ENCODE measurements at regions not wholly inside any gene's neighbourhood (a gene's known extent, or its start where the extent isn't known, plus 50 kb on each side); places are given as distances from the start of the nearest gene placed in this dataset.

DNA sequence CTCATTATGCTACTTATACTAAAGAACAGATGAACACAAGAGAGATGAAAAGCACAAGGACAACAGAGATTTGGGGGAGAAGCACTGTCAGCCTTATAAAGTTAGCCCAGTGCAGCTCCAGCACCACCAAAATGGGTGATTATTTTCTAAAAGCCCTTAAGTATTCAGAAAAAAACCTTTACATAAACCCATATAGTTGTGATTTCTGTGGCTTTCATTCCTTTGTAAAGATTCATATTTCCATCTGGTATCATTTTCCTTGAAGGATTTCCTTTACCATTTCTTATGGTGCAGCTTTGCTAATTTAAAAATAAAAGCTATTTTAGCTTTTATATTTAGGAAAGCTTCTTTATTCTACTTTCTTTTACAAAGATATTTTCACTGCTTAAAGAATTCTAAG is 311.0 kb downstream of the TMEM167A start:
- TF ChIP-seq POLR2AphosphoS5 (IDR thresholded peaks at IDR 0.05; ENCODE audit: low read depth, low read length) = no peak
- TF ChIP-seq, protein P1, sequence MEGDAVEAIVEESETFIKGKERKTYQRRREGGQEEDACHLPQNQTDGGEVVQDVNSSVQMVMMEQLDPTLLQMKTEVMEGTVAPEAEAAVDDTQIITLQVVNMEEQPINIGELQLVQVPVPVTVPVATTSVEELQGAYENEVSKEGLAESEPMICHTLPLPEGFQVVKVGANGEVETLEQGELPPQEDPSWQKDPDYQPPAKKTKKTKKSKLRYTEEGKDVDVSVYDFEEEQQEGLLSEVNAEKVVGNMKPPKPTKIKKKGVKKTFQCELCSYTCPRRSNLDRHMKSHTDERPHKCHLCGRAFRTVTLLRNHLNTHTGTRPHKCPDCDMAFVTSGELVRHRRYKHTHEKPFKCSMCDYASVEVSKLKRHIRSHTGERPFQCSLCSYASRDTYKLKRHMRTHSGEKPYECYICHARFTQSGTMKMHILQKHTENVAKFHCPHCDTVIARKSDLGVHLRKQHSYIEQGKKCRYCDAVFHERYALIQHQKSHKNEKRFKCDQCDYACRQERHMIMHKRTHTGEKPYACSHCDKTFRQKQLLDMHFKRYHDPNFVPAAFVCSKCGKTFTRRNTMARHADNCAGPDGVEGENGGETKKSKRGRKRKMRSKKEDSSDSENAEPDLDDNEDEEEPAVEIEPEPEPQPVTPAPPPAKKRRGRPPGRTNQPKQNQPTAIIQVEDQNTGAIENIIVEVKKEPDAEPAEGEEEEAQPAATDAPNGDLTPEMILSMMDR (IDR thresholded peaks at IDR 0.05) = no peak
- TF ChIP-seq TCF7L2 (IDR thresholded peaks at IDR 0.05; ENCODE audit: low read depth, low read length) = no peak
- TF ChIP-seq, protein P2, sequence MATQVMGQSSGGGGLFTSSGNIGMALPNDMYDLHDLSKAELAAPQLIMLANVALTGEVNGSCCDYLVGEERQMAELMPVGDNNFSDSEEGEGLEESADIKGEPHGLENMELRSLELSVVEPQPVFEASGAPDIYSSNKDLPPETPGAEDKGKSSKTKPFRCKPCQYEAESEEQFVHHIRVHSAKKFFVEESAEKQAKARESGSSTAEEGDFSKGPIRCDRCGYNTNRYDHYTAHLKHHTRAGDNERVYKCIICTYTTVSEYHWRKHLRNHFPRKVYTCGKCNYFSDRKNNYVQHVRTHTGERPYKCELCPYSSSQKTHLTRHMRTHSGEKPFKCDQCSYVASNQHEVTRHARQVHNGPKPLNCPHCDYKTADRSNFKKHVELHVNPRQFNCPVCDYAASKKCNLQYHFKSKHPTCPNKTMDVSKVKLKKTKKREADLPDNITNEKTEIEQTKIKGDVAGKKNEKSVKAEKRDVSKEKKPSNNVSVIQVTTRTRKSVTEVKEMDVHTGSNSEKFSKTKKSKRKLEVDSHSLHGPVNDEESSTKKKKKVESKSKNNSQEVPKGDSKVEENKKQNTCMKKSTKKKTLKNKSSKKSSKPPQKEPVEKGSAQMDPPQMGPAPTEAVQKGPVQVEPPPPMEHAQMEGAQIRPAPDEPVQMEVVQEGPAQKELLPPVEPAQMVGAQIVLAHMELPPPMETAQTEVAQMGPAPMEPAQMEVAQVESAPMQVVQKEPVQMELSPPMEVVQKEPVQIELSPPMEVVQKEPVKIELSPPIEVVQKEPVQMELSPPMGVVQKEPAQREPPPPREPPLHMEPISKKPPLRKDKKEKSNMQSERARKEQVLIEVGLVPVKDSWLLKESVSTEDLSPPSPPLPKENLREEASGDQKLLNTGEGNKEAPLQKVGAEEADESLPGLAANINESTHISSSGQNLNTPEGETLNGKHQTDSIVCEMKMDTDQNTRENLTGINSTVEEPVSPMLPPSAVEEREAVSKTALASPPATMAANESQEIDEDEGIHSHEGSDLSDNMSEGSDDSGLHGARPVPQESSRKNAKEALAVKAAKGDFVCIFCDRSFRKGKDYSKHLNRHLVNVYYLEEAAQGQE (IDR thresholded peaks at IDR 0.05; ENCODE audit: insufficient read depth in 1 of 2, low read depth in 2 of 2, low read length in 1 of 2) = no peak
